Transverse colon (tissue), 4 donors: ENCODE measurements at regions not wholly inside any gene's neighbourhood (a gene's known extent, or its start where the extent isn't known, plus 50 kb on each side); places are given as distances from the start of the nearest gene placed in this dataset.

Source experiments
- CTCF ChIP-seq, 5 experiments: fragments of 200-600 bp in 3 of 5; fragments of 450-650 bp in 2 of 5; sonication (generic) in 3 of 5; IDR thresholded peaks; 1 replicate in 2 of 5; 2 replicates in 3 of 5; pipeline ENCODE4 v1.5.1; 2016 to 2017; ENCODE audit warnings: antibody characterized with exemption in 5 of 5, inconsistent platforms in 3 of 5, mild to moderate bottlenecking in 2 of 5, moderate library complexity in 1 of 5
- EP300 ChIP-seq: sonication (generic); formaldehyde crosslinking; IDR thresholded peaks from one replicate; pipeline ENCODE4 v1.6.1; 2017; ENCODE audit warnings: antibody characterized with exemption, low read depth
- POLR2A ChIP-seq: fragments of 450-650 bp; IDR thresholded peaks from one replicate; pipeline ENCODE4 v1.6.1; 2016; ENCODE audit warnings: antibody characterized with exemption, mild to moderate bottlenecking, moderate library complexity
- POLR2AphosphoS5 ChIP-seq, 3 donors: sonication (generic); formaldehyde crosslinking; IDR thresholded peaks; one replicate each; pipeline ENCODE4 v1.6.1; 2016; ENCODE audit warnings: antibody characterized with exemption in 3 of 3

GRCh38 chrX:137646472-137646871 lies 80.5 kb downstream of the ZIC3 start:
- no peak for TF ChIP-seq CTCF (IDR thresholded peaks at IDR 0.05)
- TF ChIP-seq POLR2AphosphoS5 (IDR thresholded peaks at IDR 0.05), result no peak
- no peak for TF ChIP-seq POLR2A
- no peak for TF ChIP-seq EP300
